Mesenchymal stem cell (in vitro differentiated cells and primary cell): ENCODE measurements at regions not wholly inside any gene's neighbourhood (a gene's known extent, or its start where the extent isn't known, plus 50 kb on each side); places are given as distances from the start of the nearest gene placed in this dataset.

ENCODE experiments used
- DNase-seq: peaks from one replicate; pipeline ENCODE4 v3.0.0-alpha.2; 2013
- H2AFZ ChIP-seq: one replicate; pipeline ENCODE4 v1.6.1; 2013; ENCODE audit warnings: low read depth, mild to moderate bottlenecking, control low read depth, inconsistent platforms, low read length, moderate library complexity
- H2AK5ac ChIP-seq: 2 replicates; pipeline ENCODE4 v1.6.1; 2013; ENCODE audit warnings: low read length, moderate library complexity, mild to moderate bottlenecking, inconsistent platforms; ENCODE audit not compliant: severe bottlenecking
- H2BK120ac ChIP-seq: one replicate; pipeline ENCODE4 v1.6.1; 2013; ENCODE audit warnings: low read depth, mild to moderate bottlenecking, inconsistent platforms, low read length, moderate library complexity
- H2BK12ac ChIP-seq, 2 experiments: one replicate each; pipeline ENCODE4 v1.6.1; 2013; ENCODE audit warnings: inconsistent platforms in 2 of 2, low read length in 2 of 2, mild to moderate bottlenecking in 2 of 2, moderate library complexity in 2 of 2, control low read depth in 1 of 2
- H2BK15ac ChIP-seq: one replicate; pipeline ENCODE4 v1.6.1; 2013; ENCODE audit warnings: mild to moderate bottlenecking, low read depth, inconsistent platforms; ENCODE audit not compliant: poor library complexity, severe bottlenecking
- H2BK5ac ChIP-seq: 2 replicates; pipeline ENCODE4 v1.6.1; 2013; ENCODE audit warnings: low read depth, mild to moderate bottlenecking, low read length, control low read depth, inconsistent platforms; ENCODE audit not compliant: poor library complexity, severe bottlenecking
- H3K14ac ChIP-seq, 2 experiments: one replicate each; pipeline ENCODE4 v1.6.1; 2013; ENCODE audit warnings: inconsistent platforms in 2 of 2, low read length in 2 of 2, control low read depth in 1 of 2, mild to moderate bottlenecking in 1 of 2, moderate library complexity in 1 of 2
- H3K18ac ChIP-seq, 2 experiments: one replicate each; pipeline ENCODE4 v1.6.1; 2013; ENCODE audit warnings: inconsistent platforms in 2 of 2, low read length in 2 of 2, control low read depth in 1 of 2, low read depth in 1 of 2, mild to moderate bottlenecking in 1 of 2
- H3K23ac ChIP-seq, 2 experiments: one replicate each; pipeline ENCODE4 v1.6.1; 2013; ENCODE audit warnings: inconsistent platforms in 2 of 2, low read length in 2 of 2, mild to moderate bottlenecking in 2 of 2, moderate library complexity in 2 of 2, control low read depth in 1 of 2
- H3K27ac ChIP-seq: 2 replicates; pipeline ENCODE4 v1.5.1; 2013; ENCODE audit warnings: mild to moderate bottlenecking, moderate library complexity, low read length, control low read depth, inconsistent platforms; ENCODE audit not compliant: poor library complexity, severe bottlenecking
- H3K27me3 ChIP-seq, 2 experiments: 2 replicates each; pipeline versions ENCODE4 v1.6.1 to v1.7.0; 2013; ENCODE audit warnings: low read length in 2 of 2, mild to moderate bottlenecking in 2 of 2, moderate library complexity in 2 of 2, control low read depth in 1 of 2, inconsistent platforms in 1 of 2; ENCODE audit not compliant: control insufficient read depth in 1 of 2, insufficient read depth in 1 of 2
- H3K36me3 ChIP-seq, 2 experiments: 2 replicates each; pipeline versions ENCODE4 v1.6.1 to v1.7.0; 2013; ENCODE audit warnings: low read length in 2 of 2, control low read depth in 1 of 2, inconsistent platforms in 1 of 2, low read depth in 1 of 2, mild to moderate bottlenecking in 1 of 2; ENCODE audit not compliant: insufficient read depth in 2 of 2, control insufficient read depth in 1 of 2
- H3K4ac ChIP-seq, 2 experiments: one replicate each; pipeline ENCODE4 v1.6.1; 2013; ENCODE audit warnings: inconsistent platforms in 2 of 2, low read length in 2 of 2, mild to moderate bottlenecking in 2 of 2, moderate library complexity in 2 of 2, control low read depth in 1 of 2, low read depth in 1 of 2
- H3K4me1 ChIP-seq: 2 replicates; pipeline ENCODE4 v1.6.1; 2013; ENCODE audit warnings: low read depth, low read length, control low read depth; ENCODE audit not compliant: control insufficient read depth, insufficient read depth
- H3K4me2 ChIP-seq: 2 replicates; pipeline ENCODE4 v1.6.1; 2013; ENCODE audit warnings: low read length, mild to moderate bottlenecking, inconsistent platforms; ENCODE audit not compliant: poor library complexity, severe bottlenecking
- H3K4me3 ChIP-seq, 2 experiments: 2 replicates each; pipeline versions ENCODE4 v1.5.1 to v1.7.0; 2013; ENCODE audit warnings: low read length in 2 of 2, mild to moderate bottlenecking in 2 of 2, control low read depth in 1 of 2, low read depth in 1 of 2; ENCODE audit not compliant: insufficient read depth in 1 of 2
- H3K79me1 ChIP-seq: replicated peaks from 2 replicates; pipeline ENCODE4 v1.6.1; 2013; ENCODE audit warnings: mild to moderate bottlenecking, control low read depth, low read length, inconsistent platforms; ENCODE audit not compliant: poor library complexity, severe bottlenecking
- H3K9ac ChIP-seq: 2 replicates; pipeline ENCODE4 v1.7.0; 2013; ENCODE audit warnings: mild to moderate bottlenecking, low read length, moderate library complexity
- H3K9me3 ChIP-seq: 2 replicates; pipeline ENCODE4 v1.7.0; 2013; ENCODE audit warnings: mild to moderate bottlenecking, low read length; ENCODE audit not compliant: control insufficient read depth
- H4K8ac ChIP-seq: one replicate; pipeline ENCODE4 v1.6.1; 2013; ENCODE audit warnings: inconsistent platforms, mild to moderate bottlenecking, low read length, moderate library complexity
- H4K91ac ChIP-seq: one replicate; pipeline ENCODE4 v1.6.1; 2013; ENCODE audit warnings: mild to moderate bottlenecking, low read length, inconsistent platforms
- WGBS: methylation state at CpG from one replicate; pipeline ENCODE4 v1.1.7; 2013; ENCODE audit warnings: mixed read lengths; 5-methylcytosine and 5-hydroxymethylcytosine counted together

DNA sequence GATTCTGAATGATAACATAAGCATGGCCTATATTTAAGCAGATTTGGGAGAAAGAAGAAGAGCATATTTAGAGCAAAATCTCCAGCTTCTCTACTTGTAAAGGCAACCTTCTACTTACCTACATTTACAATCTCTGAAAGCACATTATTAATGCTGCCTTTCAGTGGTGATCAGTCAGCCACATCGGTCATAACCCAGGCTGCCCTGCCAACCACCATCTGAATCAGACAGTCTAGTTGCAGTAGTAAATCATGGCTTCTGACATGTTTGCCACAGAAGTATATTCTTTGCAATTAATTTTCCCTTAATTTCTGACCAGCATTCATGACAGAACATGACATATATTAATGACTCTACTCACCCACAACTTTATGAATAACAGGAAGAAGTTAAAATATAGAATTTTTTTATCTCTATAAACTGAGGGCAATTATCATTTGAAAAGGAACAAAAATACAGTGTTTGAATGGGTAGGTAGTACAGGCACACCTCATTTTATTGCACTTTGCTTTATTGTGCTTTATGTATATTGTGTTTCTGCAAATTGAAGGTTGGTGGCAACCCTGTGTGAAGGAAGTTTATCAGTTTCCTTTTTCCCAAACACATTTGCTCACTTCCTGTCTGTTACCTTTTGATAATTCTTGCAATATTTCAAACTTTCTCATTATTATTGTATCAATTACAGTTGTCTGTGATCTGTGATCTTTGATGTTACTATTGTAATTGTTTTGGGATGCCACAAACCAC, 531.6 kb upstream of the CHAC2 start:
- Histone ChIP-seq H3K4me2 (no peak overlapping the region), H2AK5ac (no peak overlapping the region), H3K4me3 (no peak overlapping the region), H2AFZ (no peak overlapping the region), H2BK5ac (no peak overlapping the region), H3K27me3 (no peaks in the 10 kb centered on the region), H4K8ac (no peak overlapping the region), H2BK120ac (no peak overlapping the region), H2BK15ac (no peak overlapping the region), H3K4me1 (no peaks in the 10 kb centered on the region), H3K79me1 (no peaks in the 10 kb centered on the region), H3K18ac (no peak overlapping the region), H4K91ac (no peak overlapping the region), H3K14ac (no peak overlapping the region), H3K9me3 (no peaks in the 10 kb centered on the region), H3K27ac (no peak overlapping the region), H3K23ac (no peak overlapping the region), H3K9ac (no peak overlapping the region), H3K36me3 (no peaks in the 10 kb centered on the region), H3K4ac (no peak overlapping the region), H2BK12ac (no peak overlapping the region)
- no peak for DNase-seq
- WGBS: 96% methylated on average over 1 of the region's 1 CpG

DNA sequence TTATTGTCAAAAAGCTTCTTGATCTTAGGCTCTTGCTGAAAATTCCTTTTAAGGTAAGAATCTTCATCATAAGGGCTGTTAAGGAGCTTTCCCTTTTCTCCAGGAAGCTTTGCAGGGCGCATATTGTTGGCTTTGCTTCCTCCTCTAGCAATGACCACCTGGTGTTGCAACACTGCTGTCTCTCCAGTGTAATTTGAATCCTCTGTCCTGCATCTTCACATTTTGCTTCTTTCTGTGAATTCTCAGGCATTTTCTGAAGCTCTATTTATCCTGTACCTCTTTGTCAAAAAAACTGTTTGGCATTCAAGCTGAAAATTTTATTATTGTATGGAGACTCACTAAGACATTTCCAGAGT, 533.1 kb upstream of the CHAC2 start:
- Histone ChIP-seq H2BK12ac (no peak overlapping the region), H2AK5ac (no peak overlapping the region), H3K27ac (no peak overlapping the region), H3K4me3 (no peak overlapping the region), H3K36me3 (no peaks in the 10 kb centered on the region), H4K8ac (no peak overlapping the region), H2BK15ac (no peak overlapping the region), H3K23ac (no peak overlapping the region), H3K9ac (no peak overlapping the region), H2BK120ac (no peak overlapping the region), H3K18ac (no peak overlapping the region), H3K27me3 (no peaks in the 10 kb centered on the region), H3K4me1 (no peaks in the 10 kb centered on the region), H3K9me3 (no peaks in the 10 kb centered on the region), H3K14ac (no peak overlapping the region), H4K91ac (no peak overlapping the region), H2BK5ac (no peak overlapping the region), H2AFZ (no peak overlapping the region), H3K79me1 (no peaks in the 10 kb centered on the region), H3K4ac (no peak overlapping the region), H3K4me2 (no peak overlapping the region)
- no peak for DNase-seq
- WGBS: 7% methylated on average over 1 of the region's 1 CpG

DNA sequence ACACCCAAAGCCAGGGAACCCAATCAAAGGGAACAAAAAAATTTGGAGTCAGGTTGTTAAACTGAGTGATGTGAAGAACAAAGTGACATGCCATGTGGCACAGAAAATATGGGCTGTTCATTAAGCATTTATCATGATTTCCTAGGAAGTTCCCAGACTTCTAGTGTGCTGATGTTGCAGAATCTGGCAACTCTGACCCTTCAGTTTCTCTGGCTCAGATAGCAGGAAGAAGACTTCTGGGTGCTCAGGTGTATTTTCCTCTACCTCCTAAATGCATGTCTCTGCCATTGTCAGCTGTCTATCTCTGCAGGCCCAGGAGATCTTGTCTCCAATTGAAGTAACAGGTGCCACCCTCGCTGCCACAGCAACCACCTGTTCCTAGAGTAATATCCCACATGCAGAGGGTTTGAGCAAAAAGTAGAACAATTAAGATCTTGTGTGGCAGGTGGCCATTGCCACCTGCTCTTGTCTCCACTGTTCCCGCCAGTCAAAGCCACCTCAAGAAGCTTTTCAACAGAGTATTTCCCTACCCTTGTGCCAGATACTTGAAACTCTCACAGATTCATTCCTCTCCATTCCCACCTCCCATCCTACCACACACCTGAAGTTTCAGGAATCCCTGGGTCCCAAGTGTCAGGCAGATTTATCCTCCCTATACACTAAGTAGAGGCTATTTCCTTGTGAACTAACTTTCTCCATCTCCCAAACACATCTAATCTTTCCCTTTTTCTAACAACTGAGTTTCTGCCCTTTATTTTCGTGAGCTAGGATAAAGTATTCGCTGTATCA, 533.7 kb upstream of the CHAC2 start:
- Histone ChIP-seq H3K4me1 (no peaks in the 10 kb centered on the region), H4K91ac (no peak overlapping the region), H3K4me3 (no peak overlapping the region), H2BK12ac (no peak overlapping the region), H3K14ac (no peak overlapping the region), H3K9me3 (no peaks in the 10 kb centered on the region), H3K18ac (no peak overlapping the region), H2BK120ac (no peak overlapping the region), H2BK5ac (no peak overlapping the region), H3K4me2 (no peak overlapping the region), H3K79me1 (no peaks in the 10 kb centered on the region), H3K27ac (no peak overlapping the region), H3K23ac (no peak overlapping the region), H3K27me3 (no peaks in the 10 kb centered on the region), H3K4ac (no peak overlapping the region), H2AFZ (no peak overlapping the region), H4K8ac (no peak overlapping the region), H3K36me3 (no peaks in the 10 kb centered on the region), H2AK5ac (no peak overlapping the region), H3K9ac (no peak overlapping the region), H2BK15ac (no peak overlapping the region)
- DNase-seq: no peak
- 88% methylated on average over 4 of the region's 4 CpGs for WGBS

DNA sequence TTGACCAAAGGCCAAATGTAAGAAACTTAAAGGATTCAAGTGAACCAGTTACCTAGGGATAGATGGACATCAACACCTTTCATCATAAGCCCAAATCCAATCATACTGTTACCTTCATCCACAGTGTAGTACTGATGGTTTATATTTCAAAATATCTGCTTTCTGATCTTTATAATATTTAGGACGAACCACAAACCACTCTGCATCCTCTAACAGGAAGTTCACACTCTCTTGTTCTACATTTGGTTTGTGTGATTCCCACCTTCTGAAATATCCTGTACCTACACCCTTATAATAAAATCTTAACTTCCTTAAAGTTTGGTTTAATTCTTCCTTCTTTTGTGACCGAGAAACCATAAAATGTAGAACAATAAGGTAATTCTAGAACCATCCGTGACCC, 535.7 kb upstream of the CHAC2 start:
- no peak for DNase-seq
- no peak overlapping the region for H2BK120ac ChIP-seq
- no peak overlapping the region for H3K14ac ChIP-seq
- no peaks in the 10 kb centered on the region for H3K36me3 ChIP-seq
- H2BK12ac ChIP-seq: no peak overlapping the region
- H3K27ac ChIP-seq: no peak overlapping the region
- H3K4ac ChIP-seq: no peak overlapping the region
- no peak overlapping the region for H3K4me2 ChIP-seq
- H4K91ac ChIP-seq: no peak overlapping the region
- H3K23ac ChIP-seq: no peak overlapping the region
- no peak overlapping the region for H4K8ac ChIP-seq
- H3K18ac ChIP-seq: no peak overlapping the region
- H2BK5ac ChIP-seq: no peak overlapping the region
- H2AK5ac ChIP-seq: no peak overlapping the region
- no peak overlapping the region for H3K9ac ChIP-seq
- no peak overlapping the region for H2AFZ ChIP-seq
- no peaks in the 10 kb centered on the region for H3K79me1 ChIP-seq
- H3K4me1 ChIP-seq: no peaks in the 10 kb centered on the region
- H3K4me3 ChIP-seq: no peak overlapping the region
- H2BK15ac ChIP-seq: no peak overlapping the region
- H3K27me3 ChIP-seq: no peaks in the 10 kb centered on the region
- 57% methylated on average over 3 of the region's 3 CpGs for WGBS
- no peaks in the 10 kb centered on the region for H3K9me3 ChIP-seq
